Astrocyte (in vitro differentiated cells and primary cell): ENCODE measurements at regions not wholly inside any gene's neighbourhood (a gene's known extent, or its start where the extent isn't known, plus 50 kb on each side); places are given as distances from the start of the nearest gene placed in this dataset.

Experiments
- EZH2 ChIP-seq: IDR thresholded peaks from 2 replicates; pipeline ENCODE4 v1.6.1; 2012; ENCODE audit warnings: mild to moderate bottlenecking, low read length, inconsistent platforms; ENCODE audit not compliant: insufficient read depth
- TF ChIP-seq, protein P1 (sequence below): IDR thresholded peaks from 2 replicates; pipeline ENCODE4 v1.5.1; 2011; ENCODE audit warnings: low read depth, mild to moderate bottlenecking, inconsistent platforms, low read length, moderate library complexity; ENCODE audit not compliant: insufficient read depth

DNA sequence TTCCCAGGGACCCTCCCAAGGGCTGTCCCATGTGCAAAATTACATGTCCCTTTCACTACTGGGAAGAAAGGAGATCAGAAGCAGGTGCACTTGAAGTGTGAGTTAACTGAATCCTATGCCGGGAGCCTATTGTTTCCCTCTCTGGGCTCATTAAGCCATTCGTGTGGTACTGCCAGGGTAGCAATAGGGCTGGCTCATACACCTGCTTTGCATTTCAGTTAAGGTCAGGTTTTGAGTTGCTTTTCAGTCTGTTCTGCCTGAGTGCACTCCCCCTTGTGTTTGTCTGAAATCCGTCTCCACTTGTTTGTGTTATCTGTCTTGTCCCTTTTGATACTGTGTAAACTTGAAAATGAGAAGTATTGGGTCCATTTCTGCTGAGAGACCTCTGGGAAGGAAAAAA lies 1232.6 kb upstream of the NRXN1 start:
- TF ChIP-seq, protein P1, sequence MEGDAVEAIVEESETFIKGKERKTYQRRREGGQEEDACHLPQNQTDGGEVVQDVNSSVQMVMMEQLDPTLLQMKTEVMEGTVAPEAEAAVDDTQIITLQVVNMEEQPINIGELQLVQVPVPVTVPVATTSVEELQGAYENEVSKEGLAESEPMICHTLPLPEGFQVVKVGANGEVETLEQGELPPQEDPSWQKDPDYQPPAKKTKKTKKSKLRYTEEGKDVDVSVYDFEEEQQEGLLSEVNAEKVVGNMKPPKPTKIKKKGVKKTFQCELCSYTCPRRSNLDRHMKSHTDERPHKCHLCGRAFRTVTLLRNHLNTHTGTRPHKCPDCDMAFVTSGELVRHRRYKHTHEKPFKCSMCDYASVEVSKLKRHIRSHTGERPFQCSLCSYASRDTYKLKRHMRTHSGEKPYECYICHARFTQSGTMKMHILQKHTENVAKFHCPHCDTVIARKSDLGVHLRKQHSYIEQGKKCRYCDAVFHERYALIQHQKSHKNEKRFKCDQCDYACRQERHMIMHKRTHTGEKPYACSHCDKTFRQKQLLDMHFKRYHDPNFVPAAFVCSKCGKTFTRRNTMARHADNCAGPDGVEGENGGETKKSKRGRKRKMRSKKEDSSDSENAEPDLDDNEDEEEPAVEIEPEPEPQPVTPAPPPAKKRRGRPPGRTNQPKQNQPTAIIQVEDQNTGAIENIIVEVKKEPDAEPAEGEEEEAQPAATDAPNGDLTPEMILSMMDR, result no peak
- TF ChIP-seq EZH2, result no peak
